ENCODE measurements at regions not wholly inside any gene's neighbourhood (a gene's known extent, or its start where the extent isn't known, plus 50 kb on each side); places are given as distances from the start of the nearest gene placed in this dataset.

DNA sequence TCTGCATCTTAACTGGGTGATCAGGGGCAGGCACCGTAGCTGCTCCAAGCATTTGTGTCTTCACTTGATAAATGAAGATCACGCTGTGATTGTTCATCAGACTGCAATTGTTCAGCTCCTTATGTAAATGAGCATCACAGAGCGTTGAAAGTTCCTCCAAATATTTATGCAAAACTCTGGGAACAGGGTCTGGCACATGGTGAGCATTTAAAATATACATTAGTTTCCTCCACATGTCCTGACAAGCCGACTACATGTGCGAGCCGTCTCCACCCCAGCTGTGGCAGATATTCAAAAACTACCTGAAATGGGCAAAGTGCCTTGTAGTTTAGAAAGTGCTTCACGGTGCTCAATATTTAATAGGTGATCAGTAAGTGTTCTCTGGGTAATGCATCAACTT, 175.1 kb upstream of the ID2 start:
- TF ChIP-seq CTCF (IDR thresholded peaks at IDR 0.05) (no peak), POLR2A (IDR thresholded peaks at IDR 0.05) (no peak)

Data from adrenal gland (tissue), 5 donors.